A549 (cell line): ENCODE measurements at regions not wholly inside any gene's neighbourhood (a gene's known extent, or its start where the extent isn't known, plus 50 kb on each side); places are given as distances from the start of the nearest gene placed in this dataset.

Experiments
- ATAC-seq, 2 experiments: fragments of 200-7000 bp in 1 of 2; fragments of >200 bp in 1 of 2; cut with Nextera tagmentation in 1 of 2; cut with Tn5 transposase in 1 of 2; 3 replicates each; pipeline versions ENCODE4 v1.8.0 to v1.9.1; 2018 to 2020; ENCODE audit warnings: mild to moderate bottlenecking in 1 of 2, moderate library complexity in 1 of 2
- CTCF ChIA-PET: fragments of 300-600 bp; sonication (Branson Sonifier 250); formaldehyde crosslinking; extraction: SDS; loops from one replicate; lab custom pipeline; 2021; ENCODE audit warnings: antibody characterized with exemption, inconsistent platforms; lab: Yijun Ruan, JAX
- POLR2A ChIA-PET: fragments of 350-600 bp; formaldehyde crosslinking; extraction: SDS; loops from one replicate; lab custom pipeline; 2021; ENCODE audit warnings: antibody characterized with exemption, inconsistent platforms; lab: Yijun Ruan, JAX
- DNase-seq, 2 experiments: peaks; one replicate each; pipeline versions ENCODE4 v3.0.0 to v3.0.0-alpha.2; 2011 to 2016; ENCODE audit warnings: low read depth in 1 of 2, low spot score in 1 of 2
- FAIRE-seq: peaks from 2 replicates; lab custom pipeline; 2011; peaks lifted over from hg19 to GRCh38; lab: Jason Lieb, UNC
- H3K27ac ChIP-seq, 2 experiments: fragments of >200 bp; sonication (Bioruptor Twin); formaldehyde crosslinking; 3 replicates each; pipeline ENCODE4 v1.5.1; 2016 to 2017
- H3K4me1 ChIP-seq: fragments of >200 bp; sonication (Bioruptor Twin); formaldehyde crosslinking; 3 replicates; pipeline ENCODE4 v1.6.1; 2016
- H3K4me2 ChIP-seq: fragments of >200 bp; sonication (Bioruptor Twin); formaldehyde crosslinking; 3 replicates; pipeline ENCODE4 v1.6.1; 2016
- H3K4me3 ChIP-seq: fragments of >200 bp; sonication (Bioruptor Twin); formaldehyde crosslinking; 3 replicates; pipeline ENCODE4 v1.5.1; 2016
- H3K9me3 ChIP-seq: fragments of >200 bp; sonication (Bioruptor Twin); formaldehyde crosslinking; 3 replicates; pipeline ENCODE4 v1.6.1; 2016
- BHLHE40 ChIP-seq: IDR thresholded peaks from 2 replicates; pipeline ENCODE4 v1.6.1; 2012; ENCODE audit warnings: low read depth, low read length, inconsistent platforms
- CBX8 ChIP-seq: fragments of 200-600 bp; sonication (generic); IDR thresholded peaks from 2 replicates; pipeline ENCODE4 v1.6.1; 2016
- CHD2 ChIP-seq: fragments of 150-350 bp; IDR thresholded peaks from 2 replicates; pipeline ENCODE4 v1.6.1; 2014; ENCODE audit warnings: low read length; ENCODE audit not compliant: partially characterized antibody
- CHD4 ChIP-seq: fragments of 200-600 bp; sonication (generic); IDR thresholded peaks from 2 replicates; pipeline ENCODE4 v1.6.1; 2016; ENCODE audit warnings: antibody characterized with exemption, mild to moderate bottlenecking, borderline replicate concordance
- ESRRA ChIP-seq: fragments of 150-350 bp; IDR thresholded peaks from 2 replicates; pipeline ENCODE4 v1.6.1; 2014; ENCODE audit warnings: mild to moderate bottlenecking, low read length, borderline replicate concordance
- FOSB ChIP-seq: fragments of 250-450 bp; sonication (Bioruptor Pico); IDR thresholded peaks from 2 replicates; pipeline ENCODE4 v1.5.0; 2020; ENCODE audit warnings: mild to moderate bottlenecking, moderate library complexity
- FOSL2 ChIP-seq, 2 experiments: fragments of 450-650 bp in 1 of 2; fragments of >200 bp in 1 of 2; sonication (Bioruptor Twin) in 1 of 2; formaldehyde crosslinking; IDR thresholded peaks; 2 replicates each; pipeline versions ENCODE4 v1.5.0 to v1.6.1; 2016 to 2020; ENCODE audit warnings: mild to moderate bottlenecking in 1 of 2, moderate library complexity in 1 of 2
- FOXS1 ChIP-seq: fragments of 250-450 bp; sonication (Bioruptor Pico); IDR thresholded peaks from 2 replicates; pipeline ENCODE4 v1.5.0; 2020; ENCODE audit warnings: mild to moderate bottlenecking, moderate library complexity
- GATA3 ChIP-seq: IDR thresholded peaks from 2 replicates; pipeline ENCODE4 v1.6.1; 2012; ENCODE audit warnings: borderline replicate concordance
- HDAC2 ChIP-seq: fragments of 200-600 bp; sonication (generic); IDR thresholded peaks from 2 replicates; pipeline ENCODE4 v1.6.1; 2016
- MAFK ChIP-seq: fragments of 450-650 bp; IDR thresholded peaks from 2 replicates; pipeline ENCODE4 v1.6.1; 2014; ENCODE audit not compliant: partially characterized antibody
- POLR2AphosphoS2 ChIP-seq: conservative IDR thresholded peaks from 2 replicates; pipeline ENCODE4 v1.6.1; 2012; ENCODE audit warnings: low read length, improper control_type of control experiment, inconsistent platforms
- RAD21 ChIP-seq, 2 experiments: fragments of >200 bp in 1 of 2; sonication (Bioruptor Twin) in 1 of 2; formaldehyde crosslinking in 1 of 2; IDR thresholded peaks in 1 of 2; conservative IDR thresholded peaks in 1 of 2; 2 replicates in 1 of 2; 3 replicates in 1 of 2; pipeline ENCODE4 v1.6.1; 2012 to 2018; ENCODE audit warnings: inconsistent platforms in 1 of 2
- RARB ChIP-seq: fragments of 250-450 bp; sonication (Bioruptor Pico); IDR thresholded peaks from 2 replicates; pipeline ENCODE4 v1.8.0; 2021; ENCODE audit warnings: mild to moderate bottlenecking, moderate library complexity
- RNF2 ChIP-seq: fragments of 200-600 bp; sonication (generic); IDR thresholded peaks from 2 replicates; pipeline ENCODE4 v1.6.1; 2016; ENCODE audit warnings: low read depth, mild to moderate bottlenecking, antibody characterized with exemption, moderate library complexity, borderline replicate concordance
- TFCP2L1 ChIP-seq: fragments of 250-450 bp; sonication (Bioruptor Pico); IDR thresholded peaks from 2 replicates; pipeline ENCODE4 v1.5.0; 2021; ENCODE audit warnings: mild to moderate bottlenecking
- TP53 ChIP-seq: fragments of 250-450 bp; sonication (Bioruptor Pico); IDR thresholded peaks from 2 replicates; pipeline ENCODE4 v1.5.0; 2021; ENCODE audit warnings: mild to moderate bottlenecking, moderate library complexity
- ZC3H11A ChIP-seq: fragments of 450-650 bp; IDR thresholded peaks from 2 replicates; pipeline ENCODE4 v1.6.1; 2014; ENCODE audit warnings: antibody characterized with exemption, mild to moderate bottlenecking
- ZSCAN20 ChIP-seq: fragments of 250-450 bp; sonication (Bioruptor Pico); IDR thresholded peaks from 2 replicates; pipeline ENCODE4 v1.8.0; 2022; ENCODE audit warnings: mild to moderate bottlenecking, moderate library complexity
- WGBS: methylation state at CpG from one replicate; pipeline ENCODE4 v1.1.6; 2017; ENCODE audit errors: missing lambda C conversion rate; 5-methylcytosine and 5-hydroxymethylcytosine counted together
- TF ChIP-seq, protein P1 (sequence below): fragments of 250-450 bp; sonication (Bioruptor Pico); IDR thresholded peaks from 2 replicates; pipeline ENCODE4 v1.5.0; 2021; ENCODE audit warnings: mild to moderate bottlenecking, moderate library complexity, borderline replicate concordance
- TF ChIP-seq, protein P2 (sequence below): fragments of >200 bp; sonication (Bioruptor Twin); formaldehyde crosslinking; IDR thresholded peaks from 3 replicates; pipeline ENCODE4 v1.5.1; 2016
- TF ChIP-seq, protein P3 (sequence below): fragments of >200 bp; sonication (Bioruptor Twin); formaldehyde crosslinking; IDR thresholded peaks from 2 replicates; pipeline ENCODE4 v1.6.1; 2016
- TF ChIP-seq, protein P4 (sequence below): IDR thresholded peaks from 2 replicates; pipeline ENCODE4 v1.6.1; 2012
- TF ChIP-seq, protein P5 (sequence below): fragments of 450-650 bp; IDR thresholded peaks from 2 replicates; pipeline ENCODE4 v1.6.1; 2014; ENCODE audit warnings: antibody characterized with exemption
- TF ChIP-seq, protein P6 (sequence below): fragments of 200-600 bp; sonication (generic); IDR thresholded peaks from 2 replicates; pipeline ENCODE4 v1.6.1; 2016; ENCODE audit warnings: antibody characterized with exemption, mild to moderate bottlenecking, moderate library complexity
- TF ChIP-seq, protein P7 (sequence below): fragments of 250-450 bp; sonication (Bioruptor Pico); IDR thresholded peaks from 2 replicates; pipeline ENCODE4 v1.5.0; 2020; ENCODE audit warnings: low read depth, mild to moderate bottlenecking, moderate library complexity

DNA sequence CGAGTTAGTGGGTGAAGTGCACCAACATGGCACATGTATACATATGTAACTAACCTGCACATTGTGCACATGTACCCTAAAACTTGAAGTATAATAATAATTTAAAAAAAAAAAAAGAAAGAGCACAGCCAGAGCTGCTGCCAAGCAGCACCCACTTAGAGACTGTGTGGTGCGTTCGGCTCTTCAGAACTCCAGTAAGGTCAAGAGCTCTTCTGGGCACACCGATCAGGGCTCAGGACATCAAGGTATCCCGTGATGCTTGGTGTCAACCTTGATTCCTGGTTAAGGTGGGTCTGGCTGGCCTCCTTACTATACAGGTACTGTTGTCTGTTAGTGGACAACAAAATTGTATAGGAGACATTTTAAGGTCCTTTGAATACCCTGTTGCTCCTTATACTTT is 385.7 kb upstream of the AKR1E2 start:
- DNase-seq (no peak), ATAC-seq (no peak), FAIRE-seq (no peak)
- TF ChIP-seq RAD21 (conservative IDR thresholded peaks at IDR 0.05 in 1 of 2, IDR thresholded peaks at IDR 0.05 in 1 of 2) (no peak), CHD2 (no peak), GATA3 (no peak), TFCP2L1 (CRISPR knock-in tag) (no peak), FOSL2 (IDR thresholded peaks at IDR 0.05) (no peak), FOSL2 (CRISPR knock-in tag; IDR thresholded peaks at IDR 0.05) (no peak), POLR2AphosphoS2 (no peak), MAFK (no peak), RARB (CRISPR knock-in tag) (no peak), HDAC2 (no peak), CBX8 (no peak), CHD4 (no peak)
- TF ChIP-seq, protein P1, sequence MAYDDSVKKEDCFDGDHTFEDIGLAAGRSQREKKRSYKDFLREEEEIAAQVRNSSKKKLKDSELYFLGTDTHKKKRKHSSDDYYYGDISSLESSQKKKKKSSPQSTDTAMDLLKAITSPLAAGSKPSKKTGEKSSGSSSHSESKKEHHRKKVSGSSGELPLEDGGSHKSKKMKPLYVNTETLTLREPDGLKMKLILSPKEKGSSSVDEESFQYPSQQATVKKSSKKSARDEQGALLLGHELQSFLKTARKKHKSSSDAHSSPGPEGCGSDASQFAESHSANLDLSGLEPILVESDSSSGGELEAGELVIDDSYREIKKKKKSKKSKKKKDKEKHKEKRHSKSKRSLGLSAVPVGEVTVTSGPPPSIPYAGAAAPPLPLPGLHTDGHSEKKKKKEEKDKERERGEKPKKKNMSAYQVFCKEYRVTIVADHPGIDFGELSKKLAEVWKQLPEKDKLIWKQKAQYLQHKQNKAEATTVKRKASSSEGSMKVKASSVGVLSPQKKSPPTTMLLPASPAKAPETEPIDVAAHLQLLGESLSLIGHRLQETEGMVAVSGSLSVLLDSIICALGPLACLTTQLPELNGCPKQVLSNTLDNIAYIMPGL (CRISPR knock-in tag), result no peak
- TF ChIP-seq, protein P2, sequence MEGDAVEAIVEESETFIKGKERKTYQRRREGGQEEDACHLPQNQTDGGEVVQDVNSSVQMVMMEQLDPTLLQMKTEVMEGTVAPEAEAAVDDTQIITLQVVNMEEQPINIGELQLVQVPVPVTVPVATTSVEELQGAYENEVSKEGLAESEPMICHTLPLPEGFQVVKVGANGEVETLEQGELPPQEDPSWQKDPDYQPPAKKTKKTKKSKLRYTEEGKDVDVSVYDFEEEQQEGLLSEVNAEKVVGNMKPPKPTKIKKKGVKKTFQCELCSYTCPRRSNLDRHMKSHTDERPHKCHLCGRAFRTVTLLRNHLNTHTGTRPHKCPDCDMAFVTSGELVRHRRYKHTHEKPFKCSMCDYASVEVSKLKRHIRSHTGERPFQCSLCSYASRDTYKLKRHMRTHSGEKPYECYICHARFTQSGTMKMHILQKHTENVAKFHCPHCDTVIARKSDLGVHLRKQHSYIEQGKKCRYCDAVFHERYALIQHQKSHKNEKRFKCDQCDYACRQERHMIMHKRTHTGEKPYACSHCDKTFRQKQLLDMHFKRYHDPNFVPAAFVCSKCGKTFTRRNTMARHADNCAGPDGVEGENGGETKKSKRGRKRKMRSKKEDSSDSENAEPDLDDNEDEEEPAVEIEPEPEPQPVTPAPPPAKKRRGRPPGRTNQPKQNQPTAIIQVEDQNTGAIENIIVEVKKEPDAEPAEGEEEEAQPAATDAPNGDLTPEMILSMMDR, result no peak
- TF ChIP-seq, protein P3, sequence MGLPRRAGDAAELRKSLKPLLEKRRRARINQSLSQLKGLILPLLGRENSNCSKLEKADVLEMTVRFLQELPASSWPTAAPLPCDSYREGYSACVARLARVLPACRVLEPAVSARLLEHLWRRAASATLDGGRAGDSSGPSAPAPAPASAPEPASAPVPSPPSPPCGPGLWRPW, result no peak
- Histone ChIP-seq H3K9me3 (peaks cover 28% of the 10 kb centered on the region), H3K4me2 (no peak overlapping the region), H3K4me1 (no peaks in the 10 kb centered on the region), H3K27ac (no peak overlapping the region), H3K4me3 (no peak overlapping the region)
- CTCF ChIA-PET, result interaction anchor here (1.0 kb wide), 1 partner anchor 230 kb away, joined by 3 read pairs; no protein-coding TSS in a partner anchor
- POLR2A ChIA-PET, result no interaction called here
- WGBS, result 78% methylated on average over 5 of the region's 5 CpGs

DNA sequence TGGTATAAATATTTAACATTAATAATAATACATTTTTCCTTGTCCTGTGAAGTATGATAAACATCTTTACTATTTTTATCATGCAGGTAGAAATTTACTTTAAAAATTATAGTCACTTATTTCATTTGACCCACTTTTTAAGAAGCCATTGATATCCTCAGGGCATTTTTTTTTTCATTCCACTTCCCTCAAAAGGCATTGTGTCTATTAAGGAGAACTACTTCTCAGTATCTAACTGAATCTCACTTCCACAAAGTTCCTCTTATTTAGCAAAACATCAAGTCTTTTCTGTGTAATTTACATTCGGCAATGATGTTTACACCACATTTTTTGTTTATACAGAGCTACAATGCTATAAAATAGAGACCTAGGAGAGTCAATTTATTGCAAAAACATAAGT is 388.2 kb upstream of the AKR1E2 start:
- ChIA-PET POLR2A (no interaction called here), CTCF (no interaction called here)
- DNase-seq (no peak), ATAC-seq (no peak), FAIRE-seq (no peak)
- Histone ChIP-seq H3K4me1 (no peaks in the 10 kb centered on the region), H3K4me3 (no peak overlapping the region), H3K27ac (no peak overlapping the region), H3K4me2 (no peak overlapping the region), H3K9me3 (peaks cover 12% of the 10 kb centered on the region; the same call in 1 of the 3 replicates)
- 90% methylated on average over 1 of the region's 1 CpG for WGBS
- TF ChIP-seq FOXS1 (CRISPR knock-in tag), result no peak
- TF ChIP-seq, protein P4, sequence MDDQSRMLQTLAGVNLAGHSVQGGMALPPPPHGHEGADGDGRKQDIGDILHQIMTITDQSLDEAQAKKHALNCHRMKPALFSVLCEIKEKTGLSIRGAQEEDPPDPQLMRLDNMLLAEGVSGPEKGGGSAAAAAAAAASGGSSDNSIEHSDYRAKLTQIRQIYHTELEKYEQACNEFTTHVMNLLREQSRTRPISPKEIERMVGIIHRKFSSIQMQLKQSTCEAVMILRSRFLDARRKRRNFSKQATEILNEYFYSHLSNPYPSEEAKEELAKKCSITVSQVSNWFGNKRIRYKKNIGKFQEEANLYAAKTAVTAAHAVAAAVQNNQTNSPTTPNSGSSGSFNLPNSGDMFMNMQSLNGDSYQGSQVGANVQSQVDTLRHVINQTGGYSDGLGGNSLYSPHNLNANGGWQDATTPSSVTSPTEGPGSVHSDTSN, result no peak
- TF ChIP-seq, protein P5, sequence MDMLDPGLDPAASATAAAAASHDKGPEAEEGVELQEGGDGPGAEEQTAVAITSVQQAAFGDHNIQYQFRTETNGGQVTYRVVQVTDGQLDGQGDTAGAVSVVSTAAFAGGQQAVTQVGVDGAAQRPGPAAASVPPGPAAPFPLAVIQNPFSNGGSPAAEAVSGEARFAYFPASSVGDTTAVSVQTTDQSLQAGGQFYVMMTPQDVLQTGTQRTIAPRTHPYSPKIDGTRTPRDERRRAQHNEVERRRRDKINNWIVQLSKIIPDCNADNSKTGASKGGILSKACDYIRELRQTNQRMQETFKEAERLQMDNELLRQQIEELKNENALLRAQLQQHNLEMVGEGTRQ, result no peak
- no peak for TF ChIP-seq FOSB (CRISPR knock-in tag)
- TF ChIP-seq, protein P3, result no peak
- no peak for TF ChIP-seq ZSCAN20 (CRISPR knock-in tag)
- TF ChIP-seq BHLHE40, result no peak
- TF ChIP-seq, protein P6, sequence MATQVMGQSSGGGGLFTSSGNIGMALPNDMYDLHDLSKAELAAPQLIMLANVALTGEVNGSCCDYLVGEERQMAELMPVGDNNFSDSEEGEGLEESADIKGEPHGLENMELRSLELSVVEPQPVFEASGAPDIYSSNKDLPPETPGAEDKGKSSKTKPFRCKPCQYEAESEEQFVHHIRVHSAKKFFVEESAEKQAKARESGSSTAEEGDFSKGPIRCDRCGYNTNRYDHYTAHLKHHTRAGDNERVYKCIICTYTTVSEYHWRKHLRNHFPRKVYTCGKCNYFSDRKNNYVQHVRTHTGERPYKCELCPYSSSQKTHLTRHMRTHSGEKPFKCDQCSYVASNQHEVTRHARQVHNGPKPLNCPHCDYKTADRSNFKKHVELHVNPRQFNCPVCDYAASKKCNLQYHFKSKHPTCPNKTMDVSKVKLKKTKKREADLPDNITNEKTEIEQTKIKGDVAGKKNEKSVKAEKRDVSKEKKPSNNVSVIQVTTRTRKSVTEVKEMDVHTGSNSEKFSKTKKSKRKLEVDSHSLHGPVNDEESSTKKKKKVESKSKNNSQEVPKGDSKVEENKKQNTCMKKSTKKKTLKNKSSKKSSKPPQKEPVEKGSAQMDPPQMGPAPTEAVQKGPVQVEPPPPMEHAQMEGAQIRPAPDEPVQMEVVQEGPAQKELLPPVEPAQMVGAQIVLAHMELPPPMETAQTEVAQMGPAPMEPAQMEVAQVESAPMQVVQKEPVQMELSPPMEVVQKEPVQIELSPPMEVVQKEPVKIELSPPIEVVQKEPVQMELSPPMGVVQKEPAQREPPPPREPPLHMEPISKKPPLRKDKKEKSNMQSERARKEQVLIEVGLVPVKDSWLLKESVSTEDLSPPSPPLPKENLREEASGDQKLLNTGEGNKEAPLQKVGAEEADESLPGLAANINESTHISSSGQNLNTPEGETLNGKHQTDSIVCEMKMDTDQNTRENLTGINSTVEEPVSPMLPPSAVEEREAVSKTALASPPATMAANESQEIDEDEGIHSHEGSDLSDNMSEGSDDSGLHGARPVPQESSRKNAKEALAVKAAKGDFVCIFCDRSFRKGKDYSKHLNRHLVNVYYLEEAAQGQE, result no peak
- TF ChIP-seq, protein P7, sequence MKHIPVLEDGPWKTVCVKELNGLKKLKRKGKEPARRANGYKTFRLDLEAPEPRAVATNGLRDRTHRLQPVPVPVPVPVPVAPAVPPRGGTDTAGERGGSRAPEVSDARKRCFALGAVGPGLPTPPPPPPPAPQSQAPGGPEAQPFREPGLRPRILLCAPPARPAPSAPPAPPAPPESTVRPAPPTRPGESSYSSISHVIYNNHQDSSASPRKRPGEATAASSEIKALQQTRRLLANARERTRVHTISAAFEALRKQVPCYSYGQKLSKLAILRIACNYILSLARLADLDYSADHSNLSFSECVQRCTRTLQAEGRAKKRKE, result no peak
- no peak for TF ChIP-seq CHD2
- TF ChIP-seq RNF2, result no peak
- no peak for TF ChIP-seq TP53 (CRISPR knock-in tag)
- TF ChIP-seq ZC3H11A, result no peak
- no peak for TF ChIP-seq FOSL2 (IDR thresholded peaks at IDR 0.05)
- TF ChIP-seq FOSL2 (CRISPR knock-in tag; IDR thresholded peaks at IDR 0.05), result no peak
- TF ChIP-seq ESRRA, result no peak
